ENCODE measurements at regions not wholly inside any gene's neighbourhood (a gene's known extent, or its start where the extent isn't known, plus 50 kb on each side); places are given as distances from the start of the nearest gene placed in this dataset.

- Histone ChIP-seq H3K23ac (ENCODE audit: low read depth, low read length) (no peak overlapping the region), H2BK15ac (ENCODE audit: low read depth, low read length) (no peak overlapping the region), H2AK5ac (ENCODE audit: low read depth, low read length) (no peak overlapping the region), H2BK5ac (ENCODE audit: low read depth, low read length, poor library complexity, severe bottlenecking) (no peak overlapping the region), H3K18ac (ENCODE audit: low read depth, low read length) (no peak overlapping the region), H2AFZ (replicated peaks; ENCODE audit: low read length, poor library complexity) (no peak overlapping the region), H2BK120ac (ENCODE audit: low read depth, low read length) (no peak overlapping the region), H3K9me1 (ENCODE audit: insufficient read depth, low read length) (no peaks in the 10 kb centered on the region; the same call in 1 of the 2 replicates), H4K20me1 (ENCODE audit: insufficient read depth, low read length) (no peaks in the 10 kb centered on the region), H2BK20ac (ENCODE audit: low read depth, low read length) (no peak overlapping the region), H3K27me3 (ENCODE audit: control insufficient read depth, insufficient read depth, low read length) (no peaks in the 10 kb centered on the region), H3K4me1 (ENCODE audit: control insufficient read depth, insufficient read depth, low read length) (peaks cover 5% of the 10 kb centered on the region), H3K4me3 (ENCODE audit: insufficient read depth, low read depth, low read length) (no peak overlapping the region), H2AK9ac (replicated peaks; ENCODE audit: low read depth, low read length, poor library complexity) (no peak overlapping the region), H3K79me1 (ENCODE audit: low read depth in 1 of 2, low read length in 2 of 2) (no peaks in the 10 kb centered on the region), H4K8ac (ENCODE audit: low read depth in 2 of 2, low read length in 2 of 2) (no peak overlapping the region), H3K27ac (ENCODE audit: insufficient read depth, low read length) (no peak overlapping the region), H3K4me2 (ENCODE audit: low read depth, low read length) (no peak overlapping the region), H3K9me3 (ENCODE audit: control insufficient read depth, insufficient read depth, low read length) (no peaks in the 10 kb centered on the region), H3K14ac (replicated peaks; ENCODE audit: low read depth, low read length) (no peak overlapping the region), H4K91ac (ENCODE audit: insufficient read depth, low read depth, low read length) (no peak overlapping the region), H3K9ac (ENCODE audit: low read depth, low read length) (no peak overlapping the region), H3K56ac (ENCODE audit: extremely low read depth, insufficient read depth, low read length) (no peak overlapping the region), H3K4ac (ENCODE audit: low read depth, low read length) (no peak overlapping the region), H4K5ac (ENCODE audit: low read depth, low read length) (no peak overlapping the region), H3K36me3 (ENCODE audit: control insufficient read depth, insufficient read depth, low read length) (no peaks in the 10 kb centered on the region)
- dilution Hi-C loops (cut with HindIII; ENCODE audit: low sequenced_read_pairs, unreplicated experiment) (no loop called here), intact Hi-C loops (cut with micrococcal nuclease) (no loop called here), in situ Hi-C loops (cut with MboI; ENCODE audit: low sequenced_read_pairs) (no loop called here)
- DNase-seq (no peak), ATAC-seq (ENCODE audit: low read depth) (no peak)
- ChIA-PET CTCF (interaction anchor here (0.6 kb wide), 1 partner anchor 15 kb away, joined by 3 read pairs; no protein-coding TSS in a partner anchor), POLR2A (ENCODE audit: unreplicated experiment) (no interaction called here)
- BruUV-seq (replicated peaks), result no TSS peak
- WGBS, 2 experiments (ENCODE audit: extremely low coverage in 2 of 2, insufficient read length in 1 of 2), result 90% methylated on average over 1 of the region's 2 CpGs; no CpG with 5 or more reads in 1 of the 2 experiments
- TF ChIP-seq SMC3 (IDR thresholded peaks at IDR 0.05; ENCODE audit: low read depth, low read length) (no peak), NFE2L2 (IDR thresholded peaks at IDR 0.05; ENCODE audit: low read depth, low read length) (no peak), MXI1 (IDR thresholded peaks at IDR 0.05; ENCODE audit: borderline replicate concordance, low read depth, low read length) (no peak), ELK1 (IDR thresholded peaks at IDR 0.05; ENCODE audit: borderline replicate concordance, low read depth, low read length) (no peak), POLR2A (IDR thresholded peaks at IDR 0.05; ENCODE audit: low read depth, low read length) (no peak), RFX5 (IDR thresholded peaks at IDR 0.05; ENCODE audit: low read depth, low read length) (no peak), BHLHE40 (IDR thresholded peaks at IDR 0.05; ENCODE audit: low read depth, low read length) (no peak), CTCF (conservative IDR thresholded peaks at IDR 0.05; ENCODE audit: low read depth, low read length) (no peak), FOS (IDR thresholded peaks at IDR 0.05; ENCODE audit: low read depth, low read length) (no peak)
These were observed 126.4 kb upstream of the PLEKHA5 start for GRCh38 chr12:19003141-19003540.

Data from IMR-90 (cell line).